ENCODE measurements at regions not wholly inside any gene's neighbourhood (a gene's known extent, or its start where the extent isn't known, plus 50 kb on each side); places are given as distances from the start of the nearest gene placed in this dataset.

DNA sequence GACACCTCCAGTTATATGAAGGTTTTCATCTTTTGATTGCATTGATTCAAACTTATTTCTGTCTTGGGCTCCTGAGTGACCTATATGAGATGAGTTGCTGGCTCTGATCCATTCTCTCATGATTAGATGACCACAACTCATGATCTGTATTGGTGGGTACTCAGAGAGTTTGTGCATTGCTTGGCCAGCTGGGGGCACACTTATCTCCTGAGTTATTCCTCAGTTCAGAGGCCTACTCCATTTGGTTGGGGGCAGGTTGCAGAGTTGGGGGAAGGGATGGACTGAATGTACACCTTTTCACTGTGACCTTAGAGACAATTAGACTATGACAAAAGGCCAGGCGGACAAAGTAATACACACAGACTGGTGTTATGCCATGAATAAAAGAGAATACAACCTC lies 166.2 kb upstream of the SEMA6D start:
- H3K27ac ChIP-seq (ENCODE audit: low read depth, low read length, poor library complexity, severe bottlenecking) = no peak overlapping the region
- TF ChIP-seq, protein P1, sequence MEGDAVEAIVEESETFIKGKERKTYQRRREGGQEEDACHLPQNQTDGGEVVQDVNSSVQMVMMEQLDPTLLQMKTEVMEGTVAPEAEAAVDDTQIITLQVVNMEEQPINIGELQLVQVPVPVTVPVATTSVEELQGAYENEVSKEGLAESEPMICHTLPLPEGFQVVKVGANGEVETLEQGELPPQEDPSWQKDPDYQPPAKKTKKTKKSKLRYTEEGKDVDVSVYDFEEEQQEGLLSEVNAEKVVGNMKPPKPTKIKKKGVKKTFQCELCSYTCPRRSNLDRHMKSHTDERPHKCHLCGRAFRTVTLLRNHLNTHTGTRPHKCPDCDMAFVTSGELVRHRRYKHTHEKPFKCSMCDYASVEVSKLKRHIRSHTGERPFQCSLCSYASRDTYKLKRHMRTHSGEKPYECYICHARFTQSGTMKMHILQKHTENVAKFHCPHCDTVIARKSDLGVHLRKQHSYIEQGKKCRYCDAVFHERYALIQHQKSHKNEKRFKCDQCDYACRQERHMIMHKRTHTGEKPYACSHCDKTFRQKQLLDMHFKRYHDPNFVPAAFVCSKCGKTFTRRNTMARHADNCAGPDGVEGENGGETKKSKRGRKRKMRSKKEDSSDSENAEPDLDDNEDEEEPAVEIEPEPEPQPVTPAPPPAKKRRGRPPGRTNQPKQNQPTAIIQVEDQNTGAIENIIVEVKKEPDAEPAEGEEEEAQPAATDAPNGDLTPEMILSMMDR (conservative IDR thresholded peaks at IDR 0.05; ENCODE audit: low read length) = no peak
- intact Hi-C loops (cut with micrococcal nuclease; ENCODE audit: unreplicated experiment) = no loop called here
- no peaks in the 10 kb centered on the region for H3K9me2 ChIP-seq (ENCODE audit: insufficient read depth, low read length)
- H2AFZ ChIP-seq (ENCODE audit: low read length) = no peak overlapping the region
- no peaks in the 10 kb centered on the region for H4K20me1 ChIP-seq (ENCODE audit: insufficient read depth, low read length)
- ChIA-PET CTCF (ENCODE audit: unreplicated experiment) (interaction anchor here (0.5 to 0.8 kb wide), 2 partner anchors 84 to 842 kb away, joined by 3 to 4 read pairs; no protein-coding TSS in a partner anchor), POLR2A (no interaction called here)
- H3K4me3 ChIP-seq (ENCODE audit: low read depth, low read length, poor library complexity, severe bottlenecking) = no peak overlapping the region
- DNase-seq (ENCODE audit: low spot score) = no peak
- H3K4me2 ChIP-seq (ENCODE audit: low read length) = no peak overlapping the region
- no peaks in the 10 kb centered on the region for H3K9me3 ChIP-seq (ENCODE audit: low read length)
- no peaks in the 10 kb centered on the region for H3K79me2 ChIP-seq (ENCODE audit: insufficient read depth, low read depth, low read length)
- H3K36me3 ChIP-seq (ENCODE audit: insufficient read depth, low read length) = no peaks in the 10 kb centered on the region
- no TSS peak for BruUV-seq (replicated peaks)
- H3K4me1 ChIP-seq (ENCODE audit: insufficient read depth, low read length, poor library complexity, severe bottlenecking) = no peaks in the 10 kb centered on the region

DNA sequence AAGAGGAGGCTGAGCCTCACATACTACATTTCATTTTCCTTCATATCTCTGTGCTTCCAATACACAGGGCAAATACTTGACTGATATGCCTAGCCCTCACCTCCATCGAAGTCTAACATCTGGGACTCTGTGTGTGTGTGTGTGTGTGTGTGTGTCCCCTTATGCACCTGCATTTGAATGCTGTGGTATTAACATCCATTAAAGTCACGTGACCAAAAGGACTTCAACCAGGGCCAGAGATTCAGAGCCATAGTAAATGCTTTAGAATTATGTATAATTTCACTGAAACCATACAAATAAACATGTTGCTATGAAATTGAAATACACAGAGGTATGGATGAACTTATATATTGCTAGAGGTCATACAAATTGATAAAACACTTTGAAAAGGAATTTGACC lies 165.8 kb upstream of the SEMA6D start:
- H3K4me1 ChIP-seq (ENCODE audit: insufficient read depth, low read length, poor library complexity, severe bottlenecking) = no peaks in the 10 kb centered on the region
- ChIA-PET POLR2A (no interaction called here), CTCF (ENCODE audit: unreplicated experiment) (interaction anchor here (0.5 to 0.8 kb wide), 2 partner anchors 85 to 842 kb away, joined by 3 to 4 read pairs; no protein-coding TSS in a partner anchor)
- intact Hi-C loops (cut with micrococcal nuclease; ENCODE audit: unreplicated experiment) = no loop called here
- H3K9me3 ChIP-seq (ENCODE audit: low read length) = no peaks in the 10 kb centered on the region
- DNase-seq (ENCODE audit: low spot score) = no peak
- H3K79me2 ChIP-seq (ENCODE audit: insufficient read depth, low read depth, low read length) = no peaks in the 10 kb centered on the region
- H2AFZ ChIP-seq (ENCODE audit: low read length) = no peak overlapping the region
- TF ChIP-seq, protein P1 (conservative IDR thresholded peaks at IDR 0.05; ENCODE audit: low read length) = no peak
- no peak for TF ChIP-seq EZH2phosphoT487 (IDR thresholded peaks at IDR 0.05; ENCODE audit: borderline replicate concordance, low read depth, low read length)
- BruUV-seq (replicated peaks) = no TSS peak
- no peaks in the 10 kb centered on the region for H3K36me3 ChIP-seq (ENCODE audit: insufficient read depth, low read length)
- H3K4me3 ChIP-seq (ENCODE audit: low read depth, low read length, poor library complexity, severe bottlenecking) = no peak overlapping the region
- H4K20me1 ChIP-seq (ENCODE audit: insufficient read depth, low read length) = no peaks in the 10 kb centered on the region
- no peaks in the 10 kb centered on the region for H3K9me2 ChIP-seq (ENCODE audit: insufficient read depth, low read length)
- no peak overlapping the region for H3K27ac ChIP-seq (ENCODE audit: low read depth, low read length, poor library complexity, severe bottlenecking)
- no peak overlapping the region for H3K4me2 ChIP-seq (ENCODE audit: low read length)

- Histone ChIP-seq H3K79me2 (ENCODE audit: insufficient read depth, low read depth, low read length) (no peaks in the 10 kb centered on the region), H3K27ac (ENCODE audit: low read depth, low read length, poor library complexity, severe bottlenecking) (no peak overlapping the region), H2AFZ (ENCODE audit: low read length) (no peak overlapping the region), H3K4me1 (ENCODE audit: insufficient read depth, low read length, poor library complexity, severe bottlenecking) (no peaks in the 10 kb centered on the region), H3K9me3 (ENCODE audit: low read length) (no peaks in the 10 kb centered on the region), H3K36me3 (ENCODE audit: insufficient read depth, low read length) (no peaks in the 10 kb centered on the region), H3K4me2 (ENCODE audit: low read length) (no peak overlapping the region), H3K4me3 (ENCODE audit: low read depth, low read length, poor library complexity, severe bottlenecking) (no peak overlapping the region), H3K9me2 (ENCODE audit: insufficient read depth, low read length) (no peaks in the 10 kb centered on the region), H4K20me1 (ENCODE audit: insufficient read depth, low read length) (no peaks in the 10 kb centered on the region)
- BruUV-seq (replicated peaks) = no TSS peak
- POLR2A ChIA-PET = no interaction called here
- no peak for DNase-seq (ENCODE audit: low spot score)
- intact Hi-C loops (cut with micrococcal nuclease; ENCODE audit: unreplicated experiment) = no loop called here
- CTCF ChIA-PET (ENCODE audit: unreplicated experiment) = no interaction called here
- TF ChIP-seq, protein P1 (conservative IDR thresholded peaks at IDR 0.05; ENCODE audit: low read length) = no peak
- TF ChIP-seq EZH2phosphoT487 (IDR thresholded peaks at IDR 0.05; ENCODE audit: borderline replicate concordance, low read depth, low read length) = no peak
Observed at GRCh38 chr15:47552978-47553608, 164.2 kb upstream of the SEMA6D start.

All from OCI-LY7 (cell line).